Mesothelial cell of epicardium (in vitro differentiated cells): ENCODE measurements at regions not wholly inside any gene's neighbourhood (a gene's known extent, or its start where the extent isn't known, plus 50 kb on each side); places are given as distances from the start of the nearest gene placed in this dataset.

Experiments
- DNase-seq, 2 experiments: peaks; one replicate each; pipeline ENCODE4 v3.0.0; 2021; ENCODE audit warnings: low spot score in 2 of 2; ENCODE audit not compliant: unreplicated experiment in 2 of 2
- H3K27ac Mint-ChIP-seq: 2 replicates; pipeline ENCODE4 v1.8.0; 2021; ENCODE audit warnings: mixed read lengths
- H3K27me3 Mint-ChIP-seq: 2 replicates; pipeline ENCODE4 v1.8.0; 2021; ENCODE audit warnings: low read depth, mixed read lengths
- H3K36me3 Mint-ChIP-seq: 2 replicates; pipeline ENCODE4 v1.8.0; 2021; ENCODE audit warnings: mixed read lengths
- H3K4me1 Mint-ChIP-seq: 2 replicates; pipeline ENCODE4 v1.8.0; 2021; ENCODE audit warnings: mixed read lengths
- H3K4me3 Mint-ChIP-seq: 2 replicates; pipeline ENCODE4 v1.8.0; 2021; ENCODE audit warnings: mild to moderate bottlenecking, moderate library complexity, mixed read lengths
- H3K9me3 Mint-ChIP-seq: 2 replicates; pipeline ENCODE4 v1.8.0; 2021; ENCODE audit warnings: mixed read lengths
- TF ChIP-seq, protein P1 (sequence below): fragments of 200-600 bp; sonication (generic); IDR thresholded peaks from one replicate; pipeline ENCODE4 v1.5.0; 2021; ENCODE audit warnings: antibody characterized with exemption; ENCODE audit not compliant: unreplicated experiment

DNA sequence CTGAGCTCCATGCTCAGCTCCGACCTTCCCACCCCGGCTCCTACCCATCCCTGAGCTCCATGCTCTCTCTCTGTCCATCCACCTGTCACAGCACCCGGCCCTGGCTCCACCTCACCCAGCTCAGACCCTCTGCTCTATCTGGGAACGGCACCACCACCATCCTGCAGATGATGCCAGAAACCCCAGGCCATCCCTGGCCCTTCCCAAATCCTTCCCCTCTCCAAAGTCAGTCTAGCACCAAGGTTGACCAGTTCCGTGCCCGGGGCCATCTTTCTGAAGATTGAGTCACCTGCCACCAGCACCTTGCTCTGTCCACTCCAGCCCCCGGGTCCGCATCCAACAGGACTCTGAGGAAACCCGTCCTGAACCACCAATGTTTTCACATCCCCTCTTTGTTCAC lies 969.6 kb downstream of the BRD1 start:
- no peaks in the 10 kb centered on the region for H3K4me1 Mint-ChIP-seq
- no peak overlapping the region for H3K27ac Mint-ChIP-seq
- H3K27me3 Mint-ChIP-seq: peaks cover 6% of the 10 kb centered on the region
- no peak overlapping the region for H3K4me3 Mint-ChIP-seq
- TF ChIP-seq, protein P1, sequence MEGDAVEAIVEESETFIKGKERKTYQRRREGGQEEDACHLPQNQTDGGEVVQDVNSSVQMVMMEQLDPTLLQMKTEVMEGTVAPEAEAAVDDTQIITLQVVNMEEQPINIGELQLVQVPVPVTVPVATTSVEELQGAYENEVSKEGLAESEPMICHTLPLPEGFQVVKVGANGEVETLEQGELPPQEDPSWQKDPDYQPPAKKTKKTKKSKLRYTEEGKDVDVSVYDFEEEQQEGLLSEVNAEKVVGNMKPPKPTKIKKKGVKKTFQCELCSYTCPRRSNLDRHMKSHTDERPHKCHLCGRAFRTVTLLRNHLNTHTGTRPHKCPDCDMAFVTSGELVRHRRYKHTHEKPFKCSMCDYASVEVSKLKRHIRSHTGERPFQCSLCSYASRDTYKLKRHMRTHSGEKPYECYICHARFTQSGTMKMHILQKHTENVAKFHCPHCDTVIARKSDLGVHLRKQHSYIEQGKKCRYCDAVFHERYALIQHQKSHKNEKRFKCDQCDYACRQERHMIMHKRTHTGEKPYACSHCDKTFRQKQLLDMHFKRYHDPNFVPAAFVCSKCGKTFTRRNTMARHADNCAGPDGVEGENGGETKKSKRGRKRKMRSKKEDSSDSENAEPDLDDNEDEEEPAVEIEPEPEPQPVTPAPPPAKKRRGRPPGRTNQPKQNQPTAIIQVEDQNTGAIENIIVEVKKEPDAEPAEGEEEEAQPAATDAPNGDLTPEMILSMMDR: no peak
- peaks cover 19% of the 10 kb centered on the region for H3K9me3 Mint-ChIP-seq
- no peaks in the 10 kb centered on the region for H3K36me3 Mint-ChIP-seq
- DNase-seq: no peak

DNA sequence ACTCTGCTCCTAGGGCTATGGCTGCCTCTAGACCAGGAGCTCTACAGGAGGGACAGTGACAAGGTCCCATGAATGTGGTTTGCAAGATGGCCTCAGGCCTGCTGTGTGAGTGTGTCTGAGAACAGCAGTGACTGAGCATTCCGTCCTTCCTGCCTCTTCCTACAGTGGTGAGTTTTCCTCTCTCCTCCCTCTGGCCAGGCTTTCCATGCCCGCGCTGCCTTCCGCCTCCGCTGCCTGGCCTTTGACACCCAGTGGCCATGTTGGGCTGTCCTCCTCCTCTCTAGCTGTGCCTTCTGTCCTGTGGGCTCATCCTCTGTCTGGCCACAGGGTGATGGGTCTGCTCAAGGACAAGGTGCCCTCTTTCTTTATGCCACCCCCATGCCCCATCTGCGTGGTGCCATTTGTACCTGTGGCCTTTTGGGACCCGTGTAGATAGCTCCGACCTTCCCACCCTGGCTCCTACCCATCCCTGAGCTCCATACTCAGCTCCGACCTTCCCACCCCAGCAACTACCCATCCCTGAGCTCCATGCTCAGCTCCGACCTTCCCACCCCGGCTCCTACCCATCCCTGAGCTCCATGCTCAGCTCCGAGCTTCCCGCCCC lies 970.4 kb downstream of the BRD1 start:
- H3K27ac Mint-ChIP-seq: no peak overlapping the region
- DNase-seq: no peak
- H3K27me3 Mint-ChIP-seq: peaks cover 8% of the 10 kb centered on the region
- peaks cover 19% of the 10 kb centered on the region for H3K9me3 Mint-ChIP-seq
- H3K4me1 Mint-ChIP-seq: no peaks in the 10 kb centered on the region
- no peaks in the 10 kb centered on the region for H3K36me3 Mint-ChIP-seq
- TF ChIP-seq, protein P1: no peak
- no peak overlapping the region for H3K4me3 Mint-ChIP-seq

GRCh38 chr22:48856308-48856615 lies 971.4 kb downstream of the BRD1 start:
- H3K27me3 Mint-ChIP-seq: peaks cover 12% of the 10 kb centered on the region
- no peak overlapping the region for H3K27ac Mint-ChIP-seq
- DNase-seq: no peak
- TF ChIP-seq, protein P1: no peak
- H3K4me3 Mint-ChIP-seq: no peak overlapping the region
- H3K4me1 Mint-ChIP-seq: no peaks in the 10 kb centered on the region
- H3K36me3 Mint-ChIP-seq: no peaks in the 10 kb centered on the region
- H3K9me3 Mint-ChIP-seq: peaks cover 19% of the 10 kb centered on the region

DNA sequence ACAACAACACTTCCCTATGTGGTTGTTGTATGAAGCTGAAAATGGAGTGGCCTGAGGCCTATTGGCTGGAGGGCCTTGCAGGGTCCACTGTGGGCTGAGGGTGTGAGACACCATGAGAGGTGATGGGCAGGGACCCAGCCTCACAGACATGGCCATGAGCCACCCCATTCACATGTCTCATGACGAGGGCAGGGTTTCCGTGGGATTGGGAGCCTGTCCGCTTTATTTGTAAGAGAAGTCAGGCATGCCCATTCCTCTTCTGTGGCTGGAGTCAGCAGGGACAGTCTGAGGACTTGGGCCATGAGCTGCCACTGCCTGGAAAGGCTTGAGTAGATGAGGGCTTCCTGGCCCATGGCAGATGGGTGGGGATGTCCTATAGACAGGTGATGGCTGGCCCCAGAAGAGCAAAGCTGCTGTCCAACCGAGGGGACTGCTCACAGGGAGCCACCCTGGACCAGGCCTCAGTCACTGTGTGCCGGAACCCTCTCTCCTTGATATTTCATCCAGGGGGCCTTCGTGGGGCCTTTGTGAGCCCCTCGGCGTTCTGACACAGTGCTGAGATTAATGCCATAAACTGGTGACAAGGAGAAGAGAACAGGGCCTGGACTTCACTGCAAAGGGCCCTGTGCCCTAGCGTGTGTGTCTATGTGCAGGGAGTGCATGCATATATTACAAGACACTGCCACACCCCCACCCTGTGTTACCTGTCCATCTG lies 971.9 kb downstream of the BRD1 start:
- no peak for DNase-seq
- Mint-ChIP-seq H3K4me1 (no peaks in the 10 kb centered on the region), H3K36me3 (no peaks in the 10 kb centered on the region), H3K27me3 (peaks cover 10% of the 10 kb centered on the region), H3K4me3 (no peak overlapping the region), H3K27ac (no peak overlapping the region), H3K9me3 (peaks cover 19% of the 10 kb centered on the region)
- TF ChIP-seq, protein P1: no peak

- TF ChIP-seq, protein P1: no peak
- no peaks in the 10 kb centered on the region for H3K4me1 Mint-ChIP-seq
- no peaks in the 10 kb centered on the region for H3K36me3 Mint-ChIP-seq
- H3K27me3 Mint-ChIP-seq: peaks cover 8% of the 10 kb centered on the region
- no peak overlapping the region for H3K4me3 Mint-ChIP-seq
- DNase-seq: no peak
- H3K27ac Mint-ChIP-seq: no peak overlapping the region
- peaks cover 19% of the 10 kb centered on the region for H3K9me3 Mint-ChIP-seq
Observed at GRCh38 chr22:48855013-48855412, 972.7 kb downstream of the BRD1 start.
